ENCODE measurements at regions not wholly inside any gene's neighbourhood (a gene's known extent, or its start where the extent isn't known, plus 50 kb on each side); places are given as distances from the start of the nearest gene placed in this dataset.
"Not testable (repeated sequence)": the region's sequence is repeated elsewhere in the genome, so short reads cannot be mapped to it uniquely, and the experiment has no call there.

DNA sequence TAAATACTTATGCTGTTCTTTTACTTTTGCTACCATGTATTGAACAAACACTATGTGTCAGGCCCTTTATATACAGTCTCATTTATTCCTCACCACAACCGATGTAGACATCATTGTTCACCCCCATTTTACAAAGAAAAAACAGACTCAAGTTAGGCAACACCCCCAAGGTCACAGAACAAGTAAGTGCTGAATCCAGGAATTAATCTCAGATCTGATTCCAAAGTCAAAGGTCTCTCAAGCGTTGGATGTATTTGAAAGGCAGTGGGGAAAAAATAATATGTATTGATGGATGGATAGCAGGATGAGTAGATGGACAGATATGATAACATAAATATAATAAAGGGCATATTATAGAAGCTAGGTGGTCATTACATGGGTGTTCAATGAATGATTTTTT, 85.1 kb upstream of the VLDLR start:
- TF ChIP-seq, protein P1, sequence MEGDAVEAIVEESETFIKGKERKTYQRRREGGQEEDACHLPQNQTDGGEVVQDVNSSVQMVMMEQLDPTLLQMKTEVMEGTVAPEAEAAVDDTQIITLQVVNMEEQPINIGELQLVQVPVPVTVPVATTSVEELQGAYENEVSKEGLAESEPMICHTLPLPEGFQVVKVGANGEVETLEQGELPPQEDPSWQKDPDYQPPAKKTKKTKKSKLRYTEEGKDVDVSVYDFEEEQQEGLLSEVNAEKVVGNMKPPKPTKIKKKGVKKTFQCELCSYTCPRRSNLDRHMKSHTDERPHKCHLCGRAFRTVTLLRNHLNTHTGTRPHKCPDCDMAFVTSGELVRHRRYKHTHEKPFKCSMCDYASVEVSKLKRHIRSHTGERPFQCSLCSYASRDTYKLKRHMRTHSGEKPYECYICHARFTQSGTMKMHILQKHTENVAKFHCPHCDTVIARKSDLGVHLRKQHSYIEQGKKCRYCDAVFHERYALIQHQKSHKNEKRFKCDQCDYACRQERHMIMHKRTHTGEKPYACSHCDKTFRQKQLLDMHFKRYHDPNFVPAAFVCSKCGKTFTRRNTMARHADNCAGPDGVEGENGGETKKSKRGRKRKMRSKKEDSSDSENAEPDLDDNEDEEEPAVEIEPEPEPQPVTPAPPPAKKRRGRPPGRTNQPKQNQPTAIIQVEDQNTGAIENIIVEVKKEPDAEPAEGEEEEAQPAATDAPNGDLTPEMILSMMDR (IDR thresholded peaks at IDR 0.05): no peak
- DNase-seq (ENCODE audit: low spot score): no peak
- ATAC-seq (ENCODE audit: low FRiP score): no peak

DNA sequence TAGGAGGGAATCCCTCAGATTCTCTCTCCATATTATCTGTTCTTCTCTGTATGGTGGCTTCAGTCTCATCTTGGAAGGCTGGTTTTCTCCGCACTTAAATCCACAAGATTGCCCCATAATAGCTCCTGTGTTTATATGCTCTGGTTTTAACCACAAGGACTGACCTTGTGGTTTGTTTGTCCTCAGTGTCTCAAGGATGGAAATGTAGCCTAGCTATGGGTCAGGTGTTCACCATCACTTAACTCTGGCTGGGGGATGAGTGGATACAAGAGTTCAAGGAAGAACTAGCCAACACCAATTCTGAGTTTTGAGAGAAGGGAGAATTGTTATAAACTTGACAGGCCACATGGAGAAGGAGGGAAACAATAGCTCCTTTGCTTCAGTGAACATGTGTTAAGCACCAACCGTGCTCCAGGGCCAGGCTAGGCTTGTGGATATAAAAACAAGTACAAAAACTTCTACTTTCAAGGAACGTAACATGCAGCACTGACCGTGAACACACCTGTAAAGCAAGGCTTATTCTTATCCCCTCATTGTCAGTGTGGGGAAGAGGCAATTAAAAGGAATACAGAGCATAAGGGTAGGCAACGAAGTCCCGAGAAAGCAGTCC, 75.6 kb upstream of the VLDLR start:
- TF ChIP-seq, protein P1 (IDR thresholded peaks at IDR 0.05): no peak
- DNase-seq (ENCODE audit: low spot score): no peak
- ATAC-seq (ENCODE audit: low FRiP score): no peak

- ATAC-seq (ENCODE audit: low FRiP score); DNase-seq (ENCODE audit: low spot score): not testable (repeated sequence)
Observed at GRCh38 chr9:2555899-2556600, 65.5 kb upstream of the VLDLR start.

DNA sequence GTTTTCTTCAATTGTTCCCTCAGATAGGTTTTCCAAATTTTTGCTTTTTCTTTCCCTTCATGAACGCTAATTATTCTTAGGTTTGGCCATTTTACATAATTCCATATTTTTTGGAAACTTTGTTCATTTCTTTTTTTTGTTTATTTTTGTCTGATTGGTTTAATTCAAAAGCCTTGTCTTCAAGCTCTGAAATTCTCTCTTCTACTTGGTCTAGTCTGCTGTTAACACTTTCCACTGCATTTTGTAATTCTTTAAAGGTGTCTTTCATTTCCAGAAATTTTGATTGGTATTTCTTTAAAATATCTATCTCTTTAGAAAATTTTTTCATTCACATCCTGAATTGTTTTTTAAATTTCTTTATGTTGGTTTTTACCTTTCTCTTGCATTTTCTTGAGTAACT, 63.9 kb upstream of the VLDLR start:
- TF ChIP-seq, protein P1 (IDR thresholded peaks at IDR 0.05): no peak
- ATAC-seq (ENCODE audit: low FRiP score) (no peak), DNase-seq (ENCODE audit: low spot score) (no peak)

GRCh38 chr9:2559192-2560152, 62.1 kb upstream of the VLDLR start:
- DNase-seq (ENCODE audit: low spot score) (peak; percentile 47), ATAC-seq (ENCODE audit: low FRiP score) (peak; percentile 99)
- TF ChIP-seq, protein P1 (IDR thresholded peaks at IDR 0.05): no peak

DNA sequence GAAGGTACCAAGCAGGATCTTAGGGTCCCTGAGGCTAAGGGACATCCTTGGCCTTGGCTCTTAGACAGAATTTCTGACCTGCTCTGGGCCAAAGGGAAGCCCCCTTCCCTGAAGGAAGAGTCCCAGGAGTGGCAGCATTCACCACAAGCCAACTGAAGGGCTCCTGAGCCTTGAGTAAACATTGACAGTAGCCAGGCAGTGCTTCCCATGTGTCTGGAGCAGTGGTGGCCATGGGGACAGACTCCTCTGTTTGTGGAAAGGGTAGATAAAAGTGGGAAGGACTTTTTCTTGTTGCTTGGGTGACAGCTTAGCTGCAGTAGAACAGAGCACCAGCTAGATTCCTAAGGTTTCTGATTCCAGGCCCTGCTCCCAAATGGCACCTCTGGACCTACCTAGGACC, 61.4 kb upstream of the VLDLR start:
- no peak for ATAC-seq (ENCODE audit: low FRiP score)
- no peak for DNase-seq (ENCODE audit: low spot score)
- TF ChIP-seq, protein P1 (IDR thresholded peaks at IDR 0.05): no peak

GRCh38 chr9:2565676-2566340, 55.8 kb upstream of the VLDLR start:
- DNase-seq (ENCODE audit: low spot score) (no peak), ATAC-seq (ENCODE audit: low FRiP score) (no peak)
- TF ChIP-seq, protein P1 (IDR thresholded peaks at IDR 0.05): no peak
